Activated CD4-positive, alpha-beta T cell treated with anti-CD3 and anti-CD28 coated beads, Interleukin-2, amount 50 U/mL, for 24 hours (primary cell): ENCODE measurements at regions not wholly inside any gene's neighbourhood (a gene's known extent, or its start where the extent isn't known, plus 50 kb on each side); places are given as distances from the start of the nearest gene placed in this dataset.
A peak's percentile ranks its signal among the peaks of the same experiment; 100 is the strongest.
"Not testable (repeated sequence)": the region's sequence is repeated elsewhere in the genome, so short reads cannot be mapped to it uniquely, and the experiment has no call there.

Source experiments
- DNase-seq, 2 donors: peaks; one replicate each; pipeline ENCODE4 v3.0.0-alpha.2; 2020; ENCODE audit warnings: low read depth in 1 of 2, low spot score in 1 of 2

DNA sequence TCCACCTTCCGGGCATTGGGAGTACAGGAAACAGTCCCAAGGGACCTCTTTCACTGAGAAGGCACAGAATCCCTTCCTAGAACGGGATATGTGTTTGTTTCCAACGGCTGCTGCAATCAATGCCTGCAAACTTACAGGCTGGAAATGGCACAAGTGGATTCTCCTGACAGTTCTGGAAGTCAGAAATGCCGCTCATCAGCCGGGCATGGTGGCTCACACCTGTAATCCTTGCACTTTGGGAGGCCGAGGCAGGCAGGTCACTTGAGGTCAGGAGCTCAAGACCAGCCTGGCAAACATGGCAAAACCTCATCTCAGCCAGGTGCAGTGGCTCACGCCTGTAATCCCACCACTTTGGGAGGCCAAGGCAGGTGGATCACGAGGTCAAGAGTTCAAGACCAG is 97.0 kb upstream of the FGF3 start:
- not testable (repeated sequence) for DNase-seq

DNA sequence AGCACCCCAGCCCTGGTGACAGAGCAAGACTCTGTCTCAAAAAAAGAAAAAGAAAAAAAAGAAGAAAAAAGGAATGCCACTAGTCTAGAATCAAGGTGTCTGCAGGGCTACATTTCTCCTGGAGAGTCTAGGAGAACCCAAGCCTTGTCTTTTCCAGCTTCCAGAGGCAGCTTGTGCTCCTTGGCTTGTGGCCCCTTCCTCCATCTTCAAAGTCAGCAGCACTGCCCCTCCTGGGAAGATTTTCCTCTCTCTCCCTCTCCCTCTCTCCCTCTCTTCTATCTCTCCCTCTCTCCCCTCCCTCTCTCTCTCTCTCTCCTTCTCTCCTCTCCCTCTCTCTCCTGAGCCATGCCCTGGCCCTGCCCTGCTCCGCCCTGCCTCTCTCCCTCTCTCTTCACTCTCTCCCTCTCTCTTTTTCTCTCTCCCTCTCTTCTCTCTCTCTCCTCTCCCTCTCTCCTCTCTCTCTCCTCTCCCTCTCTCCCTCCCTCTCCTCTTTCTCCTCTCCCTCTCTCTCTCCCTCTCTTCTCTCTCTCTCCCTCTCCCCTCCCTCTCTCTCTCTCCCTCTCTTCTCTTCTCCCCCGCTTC is 97.7 kb upstream of the FGF3 start:
- DNase-seq: no peak

DNA sequence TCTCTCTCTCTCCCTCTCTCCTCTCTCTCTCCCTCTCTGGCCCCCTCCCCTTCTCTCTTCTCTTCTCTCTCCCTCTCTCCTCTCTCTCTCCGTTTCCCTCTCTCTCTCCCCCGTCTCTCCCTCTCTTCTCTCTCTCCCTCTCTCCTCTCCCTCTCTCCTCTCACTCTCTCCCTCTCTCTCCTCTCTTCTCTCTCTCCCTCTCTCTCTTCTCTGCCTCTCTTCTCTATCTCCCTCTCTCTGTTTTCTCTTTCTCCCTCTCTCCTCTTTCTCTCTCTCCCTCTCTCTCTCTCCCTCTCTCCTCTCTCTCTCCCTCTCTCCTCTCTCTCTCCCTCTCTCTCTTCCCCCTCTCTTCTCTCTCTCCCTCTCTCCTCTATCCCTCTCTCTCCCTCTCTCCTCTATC is 98.3 kb upstream of the FGF3 start:
- no peak for DNase-seq

DNA sequence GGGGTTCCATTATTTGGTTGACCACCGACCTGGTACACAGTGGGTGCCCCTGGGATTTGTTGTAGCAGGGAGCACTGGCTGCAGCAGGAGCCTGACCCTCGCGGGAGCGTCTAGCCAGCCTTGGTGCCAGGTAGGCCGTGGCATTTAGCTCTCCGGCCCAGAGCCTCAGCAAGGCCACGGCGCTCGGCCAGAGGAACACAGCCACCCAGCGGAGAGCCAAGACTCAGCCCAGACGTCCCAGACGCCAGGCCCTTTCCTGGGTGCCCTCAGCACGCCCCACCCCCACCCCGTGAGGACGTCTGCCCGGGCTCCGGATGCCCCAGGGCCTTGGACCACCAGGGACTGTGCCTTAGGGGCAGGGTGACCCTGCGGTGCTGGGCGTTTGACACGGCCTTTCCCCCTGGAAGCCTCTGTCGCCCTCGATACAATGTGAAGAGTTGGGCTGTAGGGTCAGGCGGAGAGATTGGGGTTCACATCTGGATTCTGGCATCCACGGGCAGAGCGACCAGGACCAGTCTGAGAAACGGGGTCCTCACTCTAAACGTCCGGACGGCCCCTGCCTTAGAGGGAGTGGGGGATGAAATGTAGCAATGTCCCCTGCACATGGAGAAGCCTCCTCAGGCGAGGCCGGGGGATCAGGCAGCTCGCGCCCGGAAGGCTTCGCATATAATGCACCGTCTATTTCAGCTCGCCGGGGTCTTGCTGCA is 99.2 kb upstream of the FGF3 start:
- no peak for DNase-seq

DNA sequence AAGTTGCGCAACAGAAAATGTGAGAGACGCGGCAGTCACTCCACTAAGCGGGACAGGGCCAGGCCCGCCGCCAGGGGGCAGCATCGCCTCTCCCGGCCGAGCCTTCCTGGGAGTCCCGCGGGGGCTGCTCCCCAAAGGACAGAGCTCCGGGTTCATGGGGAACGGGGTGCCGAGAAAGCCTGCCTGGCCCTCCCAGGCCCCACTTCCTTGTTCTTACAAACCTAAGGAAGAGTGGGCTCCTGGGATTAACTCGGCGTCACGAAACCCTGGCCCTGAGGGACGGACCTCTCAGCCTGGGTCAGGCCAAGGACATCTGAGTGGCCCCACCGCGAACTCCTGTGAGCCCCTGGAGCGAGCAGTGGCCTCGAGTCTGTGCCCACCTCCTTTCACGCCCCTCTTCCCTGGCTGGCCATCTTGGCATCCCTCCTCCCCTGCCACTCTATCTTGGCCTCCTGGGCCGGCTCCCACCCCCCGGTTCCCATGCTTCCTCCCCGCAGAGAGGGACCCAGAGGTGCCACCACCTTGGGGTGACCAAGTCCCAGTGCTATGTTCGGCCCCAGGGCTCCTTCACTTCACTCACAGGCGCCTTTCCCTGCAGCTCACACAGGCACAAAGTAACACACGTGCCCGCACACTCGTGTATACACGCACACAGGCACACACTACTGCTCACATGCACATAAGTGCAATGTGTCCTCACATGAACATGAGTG is 99.9 kb upstream of the FGF3 start:
- peak; percentile 58 to 59 for DNase-seq

DNA sequence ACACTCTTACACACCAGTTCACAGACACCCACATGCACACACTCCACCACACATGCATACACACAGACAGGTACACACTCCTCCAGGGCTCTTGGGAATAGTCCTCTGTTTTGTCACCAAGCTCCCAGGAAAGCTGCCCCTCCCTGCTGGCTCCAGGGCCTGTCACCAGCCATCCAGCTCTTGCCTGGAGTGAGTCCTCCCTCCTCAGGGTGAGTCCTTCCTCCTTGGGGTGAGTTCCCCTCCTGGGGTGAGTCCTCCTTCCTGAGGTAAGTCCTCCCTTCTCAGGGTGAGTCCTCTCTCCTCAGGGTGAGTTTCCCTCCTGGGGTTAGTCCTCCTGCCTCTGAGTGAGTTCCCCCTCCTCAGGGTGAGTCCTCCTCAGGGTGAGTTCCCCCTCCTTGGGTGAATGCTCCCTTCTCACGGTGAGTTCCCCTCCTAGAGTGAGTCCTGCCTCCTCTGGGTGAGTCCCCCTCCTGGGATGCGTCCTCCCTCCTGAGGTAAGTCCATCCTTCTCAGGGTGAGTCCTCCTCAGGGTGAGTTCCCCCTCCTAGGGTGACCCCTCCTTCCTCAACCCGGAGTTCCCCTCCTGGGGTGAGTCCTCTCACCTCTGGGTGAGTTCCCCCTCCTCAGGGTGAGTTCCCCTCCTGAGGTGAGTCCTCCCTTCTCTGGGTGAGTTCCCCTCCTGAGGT is 100.6 kb upstream of the FGF3 start:
- DNase-seq: no peak

DNA sequence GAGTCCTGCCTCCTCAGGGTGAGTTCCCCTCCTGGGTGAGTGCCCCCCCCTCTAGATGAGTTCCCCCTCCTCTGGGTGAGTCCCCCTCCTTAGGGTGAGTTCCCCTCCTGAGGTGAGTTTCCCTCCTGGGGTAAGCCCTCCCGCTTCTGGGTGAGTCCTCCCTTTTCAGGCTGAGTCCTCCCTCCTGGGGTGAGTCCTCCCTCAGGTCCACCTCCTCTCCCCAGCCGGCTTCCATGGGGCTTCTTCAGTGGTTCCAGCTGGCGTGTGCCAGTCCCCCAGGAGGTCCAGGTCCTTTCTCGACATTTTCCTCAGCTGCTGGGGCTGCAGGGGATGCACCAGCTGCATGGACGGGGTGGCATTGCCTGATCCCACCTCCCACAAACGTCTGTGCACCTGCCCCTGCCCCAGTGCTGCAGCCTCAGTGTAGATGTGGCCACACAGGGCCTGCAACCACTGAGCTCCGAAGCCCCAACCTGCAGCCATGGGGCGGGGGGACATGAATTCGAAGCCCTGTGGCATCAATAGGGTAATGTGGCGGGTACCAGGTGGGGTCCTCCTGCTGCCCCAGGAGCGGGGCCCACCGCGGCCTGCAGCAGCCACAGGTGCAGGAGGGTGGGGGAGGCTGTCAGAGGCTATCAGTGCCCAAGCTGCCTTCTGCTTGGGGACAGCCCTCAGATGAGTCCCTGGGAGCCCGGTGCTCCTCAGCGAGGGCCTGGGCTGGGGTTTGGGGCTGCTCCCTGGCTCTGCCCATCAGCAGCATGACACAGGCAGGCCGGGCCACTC is 101.3 kb upstream of the FGF3 start:
- no peak for DNase-seq

DNA sequence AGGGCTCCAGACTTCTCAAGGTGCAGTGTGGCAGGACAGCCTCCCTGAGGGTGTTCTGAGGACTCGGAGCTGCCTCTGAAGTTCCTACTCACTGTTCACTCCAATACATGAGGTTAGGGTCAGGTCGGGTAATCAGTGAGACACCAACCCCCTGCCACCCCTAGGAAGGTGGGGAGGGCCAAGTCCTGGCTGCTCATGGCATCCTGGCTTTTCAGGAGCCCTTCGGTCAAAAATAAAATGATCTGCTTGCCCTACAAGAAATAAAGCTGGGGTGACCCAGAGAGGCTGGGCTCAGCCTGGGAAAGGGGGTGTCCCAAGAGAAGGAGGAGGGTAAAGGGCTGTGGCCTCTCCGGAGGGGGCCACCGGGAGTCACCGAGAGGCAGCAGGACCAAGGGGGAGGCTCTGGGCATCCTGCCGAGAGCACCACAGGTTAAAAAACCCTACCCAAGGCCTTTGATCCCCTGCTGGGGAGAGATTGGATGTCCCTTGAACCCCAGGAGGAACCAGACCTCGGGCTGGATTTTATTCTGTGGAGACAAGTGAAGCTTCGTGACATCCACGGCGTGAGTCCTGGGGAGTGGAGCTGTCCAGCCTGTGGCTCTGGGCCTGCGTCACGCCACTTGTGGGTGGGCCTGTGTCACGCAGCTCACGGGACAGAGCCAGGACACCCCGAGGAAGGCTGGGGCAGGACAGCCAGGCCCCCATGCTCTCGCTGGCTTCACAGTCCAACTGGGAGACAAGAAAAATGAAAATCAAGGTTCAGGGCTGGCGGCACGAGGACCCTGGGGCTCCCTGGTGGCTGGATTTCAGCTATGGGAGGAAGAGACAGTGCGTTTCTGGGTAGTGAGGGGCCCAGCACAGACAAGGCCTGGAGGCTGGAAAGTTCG is 102.2 kb upstream of the FGF3 start:
- no peak for DNase-seq

DNA sequence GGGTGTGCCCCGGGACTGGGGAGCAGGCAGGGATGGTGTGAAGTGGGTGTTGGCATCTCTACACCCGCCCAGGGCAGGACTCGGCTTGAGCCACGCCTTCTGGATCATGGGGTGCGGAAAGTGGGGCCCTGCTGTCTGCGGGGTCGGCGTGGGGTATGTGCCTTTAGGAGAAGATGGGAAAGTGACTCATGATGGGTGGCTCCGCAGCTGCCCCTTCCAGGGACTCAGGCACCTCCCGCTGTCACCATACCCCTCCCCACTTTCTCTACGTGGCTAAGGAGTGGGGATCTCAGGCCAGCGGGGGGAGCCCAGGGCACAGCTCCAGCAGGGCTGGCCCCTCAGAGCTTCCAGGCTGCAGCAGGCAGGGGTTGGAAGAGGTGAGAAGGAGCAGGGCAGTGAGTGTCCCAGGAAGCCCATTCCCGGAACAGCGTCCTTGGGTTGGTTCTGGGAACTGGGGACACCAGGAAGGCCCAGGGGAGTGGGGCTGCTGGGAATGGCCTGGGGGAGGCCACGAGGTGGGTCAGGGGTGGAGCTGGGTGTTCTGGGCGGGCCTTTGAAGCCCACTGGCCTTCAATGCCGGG is 102.9 kb upstream of the FGF3 start:
- no peak for DNase-seq

DNA sequence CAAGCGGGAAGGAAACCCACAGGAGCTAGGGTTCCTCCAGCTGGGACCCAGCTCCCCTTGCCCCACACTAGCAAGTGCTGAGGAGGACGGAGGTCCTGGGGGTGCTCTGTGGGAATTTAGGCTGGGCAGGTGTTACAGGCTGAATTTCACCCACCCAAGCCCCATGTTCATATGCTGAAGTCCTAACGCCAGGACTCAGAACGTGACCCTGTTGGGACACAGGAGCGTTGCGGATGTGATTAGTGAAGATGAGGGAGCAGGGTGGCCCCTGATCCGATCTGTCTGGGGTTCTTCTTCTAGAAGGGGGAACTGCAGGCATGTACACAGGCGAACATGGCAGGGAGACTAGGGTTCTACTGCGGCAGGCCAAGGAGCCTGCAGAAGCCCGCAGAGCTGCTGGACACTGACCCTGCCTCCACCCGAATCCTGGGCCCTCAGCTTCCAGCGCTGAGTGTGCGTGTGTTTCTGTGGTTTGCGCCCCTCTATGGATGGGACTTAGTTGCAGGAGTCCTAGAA is 103.4 kb upstream of the FGF3 start:
- no peak for DNase-seq

DNA sequence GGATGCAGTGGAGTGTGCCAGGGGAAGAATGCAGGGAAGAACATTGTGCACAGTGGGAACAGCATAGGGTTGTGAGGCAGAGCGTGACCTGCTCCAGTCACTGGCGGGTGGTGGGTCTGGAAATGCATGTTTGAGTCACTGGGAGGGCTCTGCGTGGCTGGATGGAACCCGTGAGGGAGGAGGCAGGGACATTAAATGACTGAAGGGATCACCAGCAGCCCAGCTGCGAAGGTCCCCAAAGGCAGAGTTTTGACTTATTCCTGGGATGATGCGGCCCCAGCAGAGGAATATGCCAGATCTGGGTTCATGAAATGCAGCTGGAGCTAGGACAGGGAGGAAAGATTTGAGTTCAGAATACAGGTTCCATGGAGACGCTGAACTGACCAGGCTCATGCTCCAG is 104.0 kb upstream of the FGF3 start:
- no peak for DNase-seq

DNA sequence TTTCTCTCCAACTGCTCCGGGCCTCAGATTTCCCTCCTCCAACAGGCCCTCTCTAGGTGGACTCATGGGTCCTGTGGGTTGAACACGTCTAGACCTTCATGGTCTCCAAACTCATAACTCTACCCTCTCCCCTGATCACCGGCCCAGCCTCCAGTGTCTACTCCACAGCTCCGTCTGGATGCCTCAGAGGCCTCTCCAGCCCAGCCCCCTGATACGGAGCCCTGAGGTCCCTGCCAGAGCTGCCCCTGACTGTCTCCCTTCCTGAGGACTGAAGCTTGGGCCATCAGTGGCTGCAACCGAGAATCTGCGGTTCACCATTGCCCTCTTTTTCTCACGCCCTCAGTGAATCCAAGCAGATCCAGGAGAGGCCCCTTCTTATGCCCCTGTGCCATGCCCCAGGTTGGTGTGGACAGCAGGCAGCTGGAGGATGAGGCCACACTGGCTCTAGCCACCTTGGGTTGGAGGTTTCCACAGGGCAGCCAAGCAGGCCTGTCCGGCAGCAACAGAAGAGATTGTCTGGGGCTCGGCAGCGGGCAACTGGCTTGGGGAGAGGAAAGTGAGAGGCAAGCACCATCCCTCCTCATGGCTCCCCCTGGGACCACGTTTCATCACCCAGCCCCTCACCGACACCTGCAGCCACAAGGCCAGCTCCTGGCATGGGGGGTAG is 104.6 kb upstream of the FGF3 start:
- DNase-seq: no peak

DNA sequence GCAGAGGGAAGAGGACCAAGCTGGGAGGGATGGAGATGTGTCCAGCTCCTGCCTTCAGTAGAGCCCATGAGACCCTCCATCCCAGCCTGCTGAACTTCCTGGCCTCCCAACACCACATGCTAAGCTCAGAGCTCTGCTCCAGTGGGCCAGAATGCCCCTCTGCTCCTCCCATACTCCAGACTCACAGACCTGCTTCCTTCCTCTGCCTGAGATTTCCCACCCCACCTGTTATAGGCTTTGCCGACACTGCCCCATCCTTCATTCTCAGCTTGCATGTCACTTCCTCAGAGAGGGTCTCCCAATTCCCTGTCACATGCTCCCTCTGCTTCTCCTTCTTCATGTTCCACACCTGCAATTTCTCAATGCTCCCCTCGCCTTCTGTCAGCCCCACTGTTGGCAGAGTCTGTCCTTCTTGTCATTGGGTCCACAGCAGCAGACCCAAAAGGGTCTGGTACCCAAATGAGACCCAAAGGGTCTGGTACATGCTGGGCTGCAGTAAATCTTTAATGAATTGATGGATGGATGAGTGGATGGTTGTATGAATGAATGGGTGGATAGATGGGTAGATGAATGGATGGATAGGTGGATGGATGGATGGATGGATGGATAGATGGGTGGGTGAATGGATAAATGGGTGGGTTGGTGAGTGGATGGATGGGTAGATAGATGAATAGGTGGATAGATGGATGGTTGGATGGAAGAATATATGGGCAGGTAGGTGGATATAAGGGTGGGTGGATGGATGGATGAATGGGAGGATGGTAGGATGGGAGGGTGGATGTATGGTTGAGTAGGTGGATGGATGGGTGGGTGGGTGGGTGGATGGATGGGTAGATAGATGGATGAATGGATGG is 105.3 kb upstream of the FGF3 start:
- DNase-seq: no peak

DNA sequence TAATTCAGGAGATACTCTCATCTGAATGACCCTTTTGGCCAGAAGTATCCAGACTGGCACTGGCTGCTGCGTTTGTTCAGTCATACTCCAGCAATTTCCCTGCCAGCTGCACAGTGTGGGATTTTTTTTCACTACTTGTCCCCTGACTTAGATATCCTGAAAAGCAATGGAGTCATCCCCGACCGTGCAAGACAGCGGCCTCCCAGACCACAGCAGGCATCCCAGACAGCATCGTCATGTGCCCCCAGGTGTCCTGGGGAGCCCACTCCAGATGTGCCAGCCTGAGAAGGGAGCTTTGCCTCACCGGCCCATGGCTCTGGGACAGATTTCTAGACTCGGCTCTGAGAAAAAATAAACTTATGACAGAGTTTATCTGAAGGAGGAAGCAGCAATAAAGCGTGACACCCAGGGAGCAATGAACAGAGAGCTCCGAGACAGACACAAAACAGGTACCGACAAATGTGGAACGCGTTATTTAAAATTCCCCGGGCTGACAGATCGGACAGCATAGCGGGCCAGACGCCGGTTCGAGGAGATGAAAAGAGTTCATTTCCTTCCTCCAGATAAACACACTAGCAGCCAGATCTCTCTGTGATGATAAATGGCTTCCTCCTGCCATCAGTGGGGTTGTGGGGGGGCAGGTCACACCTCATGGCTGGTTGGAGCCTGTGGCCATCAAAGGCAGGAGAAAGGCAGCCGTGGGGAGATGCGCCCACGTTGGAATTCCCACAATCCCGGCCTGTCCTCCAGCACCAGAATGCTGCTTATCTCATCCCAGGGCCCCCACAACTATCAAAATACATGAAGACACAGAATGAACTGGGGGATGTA is 106.4 kb upstream of the FGF3 start:
- no peak for DNase-seq

DNA sequence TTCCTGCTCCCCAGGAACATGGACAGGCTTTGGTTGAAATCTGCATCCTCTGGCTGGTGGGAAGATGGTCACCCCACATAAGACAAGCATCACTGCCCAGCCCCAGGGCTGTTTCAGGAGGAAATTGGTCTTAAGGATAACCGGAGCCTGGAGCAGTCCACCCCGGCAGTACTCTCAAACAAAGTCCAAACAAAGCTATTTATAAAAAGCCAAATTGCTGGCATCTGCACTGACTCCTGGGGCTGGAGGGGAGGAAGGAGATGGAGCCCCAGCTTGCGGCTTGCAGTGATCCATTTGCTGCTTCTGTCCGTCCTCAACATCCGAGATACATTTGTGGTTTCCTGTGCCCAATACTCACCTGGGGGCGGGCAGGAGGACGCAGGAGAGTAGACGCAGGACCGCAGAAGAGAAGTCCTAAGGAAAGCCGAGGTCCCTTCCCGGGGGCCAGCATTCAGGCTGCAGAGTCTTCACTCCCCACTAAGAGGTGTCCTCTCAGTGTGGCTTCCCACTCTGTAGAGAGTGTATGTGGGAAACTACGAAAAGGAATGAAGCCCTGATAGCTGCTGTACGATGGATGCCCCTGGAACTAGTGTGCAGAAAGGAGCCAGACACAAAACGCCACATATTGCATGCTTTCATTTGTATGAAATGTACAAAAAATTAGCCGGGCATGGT is 107.3 kb upstream of the FGF3 start:
- no peak for DNase-seq

DNA sequence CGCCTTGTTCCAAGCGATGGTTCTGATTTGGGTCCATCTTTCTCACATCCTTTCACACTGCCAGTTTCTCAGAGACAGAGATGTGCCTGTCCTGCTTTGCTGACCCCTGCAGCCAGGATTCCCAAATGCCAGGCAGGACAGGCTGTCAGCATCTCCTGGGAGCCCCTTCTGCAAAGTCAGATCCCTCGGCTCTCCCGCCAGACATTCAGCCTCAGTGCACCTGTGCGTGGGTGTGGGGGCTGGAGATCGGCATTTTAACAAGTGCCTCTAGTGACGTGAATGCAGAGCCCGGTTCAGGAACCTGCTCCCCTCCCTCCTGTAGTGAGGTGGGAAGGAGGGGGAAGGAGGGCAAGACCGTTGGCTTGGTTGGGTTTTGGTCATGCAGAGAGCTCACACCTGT is 108.9 kb upstream of the FGF3 start:
- no peak for DNase-seq

DNA sequence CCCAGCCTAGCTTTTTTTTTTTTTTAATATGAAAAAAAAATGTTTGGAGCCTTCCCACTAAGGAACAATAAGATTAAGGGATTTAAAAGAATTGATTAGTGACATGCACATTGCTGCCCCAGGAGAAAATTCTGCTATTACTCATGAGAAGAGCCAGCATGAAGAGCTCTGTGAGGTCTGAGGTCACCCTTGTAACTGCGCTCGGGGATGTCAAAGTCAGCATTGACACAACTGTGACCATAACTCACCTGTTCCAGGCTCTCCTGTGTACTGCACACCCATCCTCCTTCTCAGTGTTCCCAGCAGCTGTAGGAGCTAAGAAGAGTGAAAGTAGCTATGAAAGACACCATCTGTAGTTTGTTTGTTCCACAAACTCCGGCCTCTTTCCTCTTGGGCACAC is 109.8 kb upstream of the FGF3 start:
- no peak for DNase-seq
